Hematopoietic multipotent progenitor cell (in vitro differentiated cells): ENCODE measurements at regions not wholly inside any gene's neighbourhood (a gene's known extent, or its start where the extent isn't known, plus 50 kb on each side); places are given as distances from the start of the nearest gene placed in this dataset.
A peak's percentile ranks its signal among the peaks of the same experiment; 100 is the strongest.

Experiments used
- DNase-seq, 3 donors: peaks; one replicate each; pipeline ENCODE4 v3.0.0-alpha.2; 2011 to 2015; ENCODE audit warnings: low read depth in 2 of 3, low spot score in 2 of 3

DNA sequence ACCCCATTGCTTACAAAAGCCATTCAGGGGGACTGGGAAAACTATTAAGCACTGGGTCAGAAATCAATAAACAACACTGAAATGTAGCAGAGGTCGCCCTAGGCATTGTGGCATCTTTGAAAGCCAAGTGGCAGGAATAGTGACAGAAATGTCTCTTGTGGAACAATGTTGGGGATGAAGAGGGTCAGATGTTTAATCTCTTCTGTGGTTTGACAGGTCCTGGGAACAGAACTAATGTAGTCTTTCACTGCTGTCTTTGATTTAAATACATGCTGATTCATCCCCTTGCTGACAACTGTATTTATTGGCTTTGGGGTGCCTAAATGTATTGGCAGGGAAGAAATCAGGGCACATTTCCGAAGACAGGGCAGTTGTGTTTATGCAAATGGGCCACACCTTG is 194.8 kb downstream of the ATG4C start:
- DNase-seq = no peak

DNA sequence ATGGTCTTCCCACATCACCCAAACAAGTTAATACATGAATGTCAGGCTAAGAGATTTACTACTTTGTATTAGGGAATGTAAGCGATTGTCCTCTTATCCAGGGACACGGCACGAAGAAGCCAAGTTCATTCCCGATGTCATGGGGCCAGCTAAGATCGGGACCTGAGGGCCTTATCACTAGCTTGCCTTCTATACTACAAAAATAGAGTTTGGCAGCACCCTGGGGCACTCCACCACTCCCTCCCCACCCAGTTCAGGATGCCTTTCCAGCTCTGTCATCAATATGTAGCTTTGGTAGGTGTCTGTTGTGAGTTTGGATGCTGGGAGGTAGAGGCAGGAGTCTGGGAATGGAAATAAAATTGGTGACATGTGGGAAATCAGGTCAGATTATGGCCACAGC is 197.5 kb downstream of the ATG4C start:
- DNase-seq = no peak

DNA sequence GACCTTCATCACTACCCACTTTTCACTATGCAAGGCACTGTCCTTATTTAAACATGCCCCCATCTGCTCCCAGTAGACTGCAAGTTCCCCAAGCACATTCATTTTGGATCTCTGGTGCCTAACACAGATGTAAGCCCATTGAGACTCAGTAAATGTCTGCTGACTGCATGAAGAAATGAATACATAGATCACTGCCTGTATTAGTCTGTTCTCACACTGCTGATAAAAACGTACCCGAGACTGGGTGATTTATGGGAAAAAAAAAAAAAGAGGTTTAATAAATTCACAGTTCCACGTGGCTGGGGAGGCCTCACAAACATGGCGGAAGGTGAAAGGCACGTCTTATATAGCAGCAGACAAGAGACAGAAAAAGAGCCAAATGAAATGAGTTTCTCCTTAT is 204.9 kb downstream of the ATG4C start:
- DNase-seq = no peak

DNA sequence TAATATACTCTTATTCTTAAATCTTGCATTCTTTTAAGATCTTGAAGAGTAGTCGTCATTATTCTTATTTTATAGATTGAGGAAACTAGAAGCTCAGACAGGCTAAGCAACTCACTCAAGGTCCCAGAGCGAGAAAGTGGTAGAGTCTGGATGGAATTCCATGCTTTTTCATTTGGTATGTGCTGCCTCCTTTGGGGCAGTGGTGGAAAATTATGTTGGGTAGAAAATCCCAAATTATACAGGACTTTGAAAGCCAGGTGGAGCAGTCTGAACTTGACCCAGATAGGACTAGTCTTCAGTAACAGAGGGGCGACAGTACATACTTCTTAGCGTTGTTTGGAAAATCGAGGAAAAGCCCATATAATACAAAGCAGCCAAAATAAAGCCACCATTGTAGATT is 205.6 kb downstream of the ATG4C start:
- DNase-seq = no peak

DNA sequence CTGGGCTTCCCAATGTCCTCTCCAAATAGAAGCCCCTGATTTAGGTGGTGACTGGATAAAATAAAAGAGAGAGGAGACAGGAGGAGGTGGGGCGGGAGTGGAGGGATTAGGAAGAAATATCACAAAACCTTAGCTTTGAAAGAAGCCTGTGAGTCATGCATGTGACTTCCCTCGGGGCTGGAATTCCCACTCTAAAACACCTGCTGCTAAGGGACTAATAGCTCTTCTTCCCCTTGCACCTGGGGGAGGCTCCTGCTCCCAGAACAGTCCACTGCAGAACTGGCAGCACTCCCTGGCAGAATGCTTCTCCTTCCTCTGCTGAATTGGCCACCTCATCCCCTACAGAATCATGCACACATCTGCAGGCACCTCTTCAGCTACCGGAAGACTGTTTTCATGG is 207.2 kb downstream of the ATG4C start:
- no peak for DNase-seq

DNA sequence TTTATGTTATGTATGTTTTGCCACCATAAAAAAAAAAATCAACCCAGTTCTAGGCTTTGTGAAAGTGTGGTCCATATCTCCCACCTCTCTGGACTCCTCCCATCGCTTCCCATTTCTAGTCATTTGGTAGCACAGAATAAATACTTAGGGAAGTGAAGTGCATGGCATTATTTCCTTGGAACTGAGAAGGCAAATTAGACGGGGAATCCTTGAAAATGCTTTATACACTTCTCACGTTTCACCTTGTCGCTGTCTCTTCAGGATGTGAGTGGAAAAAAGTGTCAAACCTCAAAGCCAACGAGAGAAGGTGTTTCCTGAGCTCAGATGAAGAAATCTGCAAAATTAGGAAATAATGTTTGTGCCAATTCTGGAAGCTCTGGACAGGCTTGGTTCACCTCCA is 209.9 kb downstream of the ATG4C start:
- no peak for DNase-seq

DNA sequence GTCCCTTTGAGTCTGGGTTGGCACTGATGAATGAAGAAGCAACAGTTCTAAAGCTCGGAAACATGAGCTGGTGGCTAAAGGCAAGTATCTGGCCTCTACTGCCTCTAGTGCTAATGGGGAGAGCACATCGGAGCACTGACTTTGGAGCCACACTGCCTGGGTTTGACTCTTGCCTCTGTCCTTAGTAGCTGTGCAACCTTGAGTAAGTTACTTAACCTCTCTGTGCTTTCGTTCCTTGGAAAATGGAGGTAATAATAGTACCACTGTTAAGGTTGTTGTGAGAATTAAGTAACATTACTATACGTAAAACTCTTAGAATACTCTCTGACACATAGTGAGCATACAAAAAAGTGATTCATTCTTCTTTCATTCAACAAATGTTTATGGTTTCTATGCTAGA is 211.2 kb downstream of the ATG4C start:
- DNase-seq = no peak

DNA sequence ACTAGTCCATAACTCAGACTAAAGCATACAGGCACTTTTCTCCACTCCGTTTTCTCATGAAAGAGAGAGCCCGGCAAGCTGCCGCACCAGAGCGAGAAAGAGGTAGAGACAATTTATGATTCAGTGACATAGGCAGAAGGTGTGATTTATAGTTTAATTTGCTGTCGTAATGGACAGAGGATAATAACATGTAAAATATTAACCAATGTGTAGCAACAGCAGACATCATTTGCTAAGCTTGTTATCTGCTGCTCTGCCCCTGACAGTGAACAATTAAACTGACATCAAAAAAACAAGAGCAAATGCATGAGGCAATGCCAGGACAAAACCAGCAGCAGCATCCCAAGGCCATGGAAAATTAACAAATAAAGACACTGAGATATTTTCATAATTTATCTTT is 214.0 kb downstream of the ATG4C start:
- no peak for DNase-seq

DNA sequence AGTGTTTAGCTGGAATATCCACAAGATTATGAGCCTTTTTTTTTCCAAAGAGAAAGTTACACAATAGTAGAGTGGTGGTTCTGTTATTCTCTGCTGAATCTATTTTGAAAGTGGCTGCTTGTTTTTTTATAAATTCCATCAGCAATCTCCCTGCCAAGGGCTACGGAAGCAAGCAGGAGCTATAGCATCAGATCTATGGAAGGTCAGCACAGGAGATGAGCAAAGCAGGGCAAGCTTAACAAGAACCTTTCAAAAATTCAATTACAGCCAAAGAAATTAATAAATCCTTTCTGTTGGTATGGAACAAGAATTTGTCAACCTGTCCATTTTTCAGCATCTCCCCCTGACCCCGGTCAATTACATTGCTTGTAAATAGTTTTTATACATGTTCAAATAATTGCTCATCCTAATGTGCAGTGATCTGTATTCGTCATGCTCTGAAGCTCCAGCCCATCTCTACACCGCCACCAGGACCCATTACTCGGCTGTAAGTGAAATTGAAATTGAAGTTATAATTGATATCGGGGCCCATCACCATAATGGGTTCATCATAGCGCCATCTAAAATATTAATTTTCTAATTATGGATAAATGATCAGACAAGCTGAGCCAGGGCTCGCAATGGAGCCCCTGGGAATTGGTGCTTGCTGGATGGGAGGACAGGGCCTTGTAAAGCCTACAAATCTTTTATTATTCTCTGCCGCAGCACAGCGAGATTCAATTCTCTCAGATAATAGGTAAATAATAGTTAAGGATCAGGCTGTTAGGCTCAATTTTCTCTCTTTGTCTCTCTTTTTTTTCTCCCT is 215.1 kb downstream of the ATG4C start:
- DNase-seq = no peak

DNA sequence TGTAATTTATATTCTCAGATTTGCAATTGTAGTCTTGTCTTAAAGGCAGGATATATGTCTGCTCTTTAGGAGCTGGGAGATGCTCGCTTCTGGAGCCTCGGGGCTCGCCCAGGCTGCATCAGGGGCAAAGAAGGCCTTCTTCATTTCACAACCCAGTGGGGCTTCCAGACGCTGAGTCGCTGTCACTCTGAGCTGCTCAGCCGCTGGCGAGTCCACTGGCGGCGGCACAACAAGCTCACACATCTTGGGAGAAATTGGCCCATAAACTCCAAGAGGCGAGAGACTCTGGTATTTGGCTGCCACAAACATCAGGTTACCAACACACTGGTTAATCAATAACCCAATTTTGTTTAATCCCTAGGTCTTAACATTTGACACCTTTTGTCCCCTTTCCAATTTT is 216.6 kb downstream of the ATG4C start:
- DNase-seq = no peak

DNA sequence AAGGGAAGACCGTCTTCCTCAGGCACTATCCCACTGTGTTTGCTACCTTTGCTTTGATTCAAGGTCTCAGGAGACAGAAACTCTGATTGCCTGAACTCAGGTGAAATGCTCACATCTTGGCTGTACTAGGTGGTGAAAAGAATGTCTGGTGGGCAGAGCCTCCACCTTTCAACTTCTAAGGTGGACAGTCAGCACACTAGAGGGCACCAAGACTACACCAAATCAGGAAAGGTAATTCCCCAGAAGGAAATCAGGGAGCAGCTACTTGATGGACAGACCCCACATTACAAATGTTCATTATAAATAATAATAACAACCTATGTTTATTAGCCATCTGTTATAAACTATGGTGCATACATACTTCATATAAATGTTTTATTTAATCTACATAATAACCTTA is 220.9 kb downstream of the ATG4C start:
- peak in 2 of 3 donors; percentile 0 to 19 for DNase-seq

DNA sequence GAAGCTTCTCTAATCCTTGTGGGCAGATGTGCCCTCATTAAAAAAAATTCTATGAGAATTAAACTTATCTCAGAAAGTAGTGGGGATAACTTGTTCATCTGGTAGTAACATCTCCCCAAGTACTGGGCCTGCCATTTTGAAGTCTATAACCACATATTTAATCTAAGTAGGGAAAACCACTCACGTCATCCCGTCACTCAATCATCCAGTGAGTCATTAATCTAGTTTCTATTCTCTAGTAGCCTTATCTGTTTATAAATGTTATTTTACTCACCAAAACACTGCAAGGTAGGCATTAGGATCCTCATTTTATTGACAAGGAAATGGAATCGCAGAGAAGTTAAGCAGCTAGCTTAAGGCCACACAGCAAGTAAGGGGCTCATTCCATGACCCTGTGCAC is 221.9 kb downstream of the ATG4C start:
- DNase-seq = no peak

DNA sequence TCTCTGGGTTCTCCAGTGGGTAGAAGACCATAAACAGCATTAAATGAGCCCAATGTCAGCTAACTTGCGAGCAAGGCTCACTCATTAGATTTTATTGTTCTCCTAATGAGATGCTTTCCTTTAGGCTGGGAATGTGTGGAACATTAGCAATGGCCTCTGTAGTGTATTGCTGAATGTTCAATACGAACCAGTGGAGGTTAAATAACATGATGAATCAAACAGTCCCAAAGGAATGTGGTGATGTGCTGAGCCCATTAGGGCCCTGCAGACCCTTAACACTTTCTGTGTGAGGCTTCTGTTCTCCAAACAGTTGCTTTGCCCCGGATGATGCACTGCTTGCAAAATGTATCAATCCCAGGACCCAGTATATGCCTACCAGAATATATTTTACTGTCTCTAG is 225.5 kb downstream of the ATG4C start:
- DNase-seq = no peak

DNA sequence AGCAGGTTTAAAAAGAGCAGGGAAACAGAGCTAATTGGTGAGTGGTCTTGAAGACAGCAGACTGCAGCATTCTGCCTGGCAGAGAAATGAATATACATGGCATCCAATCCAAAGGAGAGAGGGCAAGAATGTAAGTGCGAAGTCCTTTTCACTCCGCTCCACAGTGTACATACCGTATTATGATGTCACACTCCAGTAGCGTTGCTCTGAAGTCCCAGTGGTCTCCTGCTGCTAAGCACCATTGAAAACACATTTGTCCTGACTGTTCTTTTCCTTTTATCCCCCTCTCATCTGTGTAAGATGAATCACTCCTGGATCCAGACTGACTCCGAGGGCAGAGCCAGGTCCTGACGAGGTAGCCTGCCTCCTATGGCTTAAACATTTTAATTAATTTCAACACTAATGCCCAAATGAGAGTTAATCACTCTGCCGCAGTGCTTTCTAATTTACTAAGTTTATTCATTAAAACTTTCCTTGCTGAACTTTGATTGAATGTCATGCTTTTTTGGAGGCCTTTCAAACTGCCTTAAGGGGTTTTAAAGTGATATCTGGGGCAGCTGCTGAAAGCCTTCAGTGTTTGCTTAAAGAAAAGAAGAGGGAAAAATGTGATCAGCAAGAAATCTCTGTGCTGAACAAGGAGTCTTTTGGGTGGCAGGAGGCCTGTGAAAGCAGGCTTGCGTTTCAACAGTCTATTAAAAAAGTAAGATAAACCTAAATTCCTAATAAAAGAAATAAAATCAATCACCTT is 227.2 kb downstream of the ATG4C start:
- DNase-seq = no peak

DNA sequence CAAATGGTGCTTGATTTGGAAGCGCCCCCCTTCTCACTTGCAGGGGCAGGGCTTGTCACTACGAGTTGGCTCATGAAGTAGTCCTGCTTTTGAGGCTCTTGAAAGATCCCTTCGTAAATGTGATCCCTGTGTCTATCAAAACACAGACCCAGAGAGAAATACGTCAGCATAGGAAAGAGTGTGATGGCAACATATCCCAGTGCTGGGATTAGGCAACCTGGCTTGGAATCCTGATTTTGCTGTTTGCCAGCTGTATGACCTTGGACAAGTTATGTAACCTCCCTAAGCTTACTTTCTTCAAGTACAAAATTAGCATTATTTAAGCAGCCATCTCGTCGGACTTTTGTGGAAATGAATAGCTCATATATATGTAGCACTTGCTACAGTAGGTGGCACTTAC is 228.4 kb downstream of the ATG4C start:
- DNase-seq = no peak

DNA sequence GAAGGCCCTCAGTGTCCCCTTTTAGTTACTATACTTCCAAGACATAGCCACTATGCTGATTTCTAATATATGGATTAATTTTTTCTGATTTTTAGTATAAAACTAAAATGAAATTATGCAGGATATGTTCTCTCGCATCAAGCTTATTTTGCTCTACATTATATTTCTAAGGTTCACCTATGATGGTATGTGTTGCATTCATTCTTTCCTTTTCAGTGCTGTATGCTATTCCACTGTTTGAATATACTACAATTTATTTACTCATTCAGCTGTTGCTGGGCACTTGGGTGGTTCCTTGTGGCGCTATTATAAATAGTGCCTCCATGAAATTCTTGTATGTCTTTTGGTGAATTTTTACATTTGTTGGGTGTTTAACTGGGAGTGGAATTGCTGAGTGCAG is 230.3 kb downstream of the ATG4C start:
- no peak for DNase-seq

DNA sequence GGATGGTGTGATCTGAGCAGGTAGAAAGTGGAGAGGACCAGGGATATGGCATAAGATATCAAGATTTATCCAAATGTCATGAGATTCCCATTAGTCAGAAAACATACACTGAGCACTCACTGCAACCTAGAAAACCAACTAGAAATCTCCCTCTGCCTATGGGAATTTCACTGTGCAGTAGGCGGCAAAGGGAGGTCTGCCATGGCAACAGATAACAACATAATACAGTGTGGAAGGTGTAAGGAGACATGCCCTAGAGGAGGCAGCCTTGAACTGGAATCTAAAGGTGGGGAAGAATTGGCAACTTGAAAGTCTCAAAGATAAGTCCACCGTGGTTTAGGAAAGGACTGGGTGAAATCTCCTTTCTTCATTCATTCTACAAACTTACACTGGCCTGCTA is 238.4 kb downstream of the ATG4C start:
- no peak for DNase-seq

DNA sequence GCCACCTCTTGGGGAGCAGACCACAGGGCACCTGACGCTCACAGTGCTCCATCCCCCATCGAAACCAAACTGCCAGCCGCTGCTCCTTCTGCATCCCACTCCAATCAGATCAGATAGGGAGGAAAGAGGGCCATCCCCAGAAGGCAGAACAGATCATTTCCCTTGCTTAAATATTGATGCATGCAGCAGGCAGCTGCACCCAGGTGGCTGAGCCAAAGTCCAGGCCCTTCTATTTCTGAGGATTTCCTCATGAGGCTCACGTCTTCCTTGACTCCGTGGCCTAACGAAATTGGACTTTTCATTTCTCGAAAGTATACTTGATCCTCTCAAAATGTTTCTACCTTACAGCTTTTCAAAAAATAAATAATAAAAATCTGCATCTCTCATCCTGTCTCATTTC is 239.2 kb downstream of the ATG4C start:
- DNase-seq = no peak

DNA sequence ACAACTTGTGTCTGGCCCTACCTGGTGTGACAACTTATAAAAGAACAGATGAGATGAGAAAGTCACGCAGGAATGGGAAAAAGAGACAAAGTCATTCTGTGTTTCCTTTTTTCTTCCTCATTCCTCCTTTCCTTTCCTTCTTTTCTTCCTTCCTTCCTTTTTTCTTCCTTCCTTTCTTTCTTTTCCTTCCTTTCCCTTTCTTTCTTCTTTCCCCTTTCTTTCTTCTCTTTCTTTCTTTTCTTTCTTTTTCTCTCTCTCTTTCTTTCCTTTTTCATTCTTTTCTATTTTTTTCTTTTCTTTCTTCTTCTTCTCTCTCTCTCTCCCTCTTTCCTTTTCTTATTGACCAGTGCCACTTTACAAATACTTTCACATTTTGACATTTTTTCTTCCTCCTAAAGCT is 239.7 kb downstream of the ATG4C start:
- DNase-seq = no peak

DNA sequence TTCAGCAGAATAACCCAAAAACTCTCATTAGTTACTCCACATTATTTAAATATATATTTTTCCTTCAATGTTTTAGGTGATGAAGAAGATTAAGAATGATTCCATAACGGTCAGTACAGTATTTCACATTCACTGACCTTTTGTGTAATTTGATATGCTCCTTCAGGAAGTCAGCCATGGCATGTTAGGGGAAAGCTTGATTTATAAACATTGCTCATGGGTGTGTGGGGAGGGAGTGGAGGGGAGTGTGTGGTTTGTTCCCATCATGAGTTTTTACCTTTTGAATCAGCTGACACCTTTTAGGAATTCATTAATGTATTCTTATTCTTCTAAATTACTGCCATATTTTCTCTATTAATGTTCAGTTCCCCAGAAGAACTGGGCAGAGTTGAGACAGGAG is 240.2 kb downstream of the ATG4C start:
- no peak for DNase-seq

DNA sequence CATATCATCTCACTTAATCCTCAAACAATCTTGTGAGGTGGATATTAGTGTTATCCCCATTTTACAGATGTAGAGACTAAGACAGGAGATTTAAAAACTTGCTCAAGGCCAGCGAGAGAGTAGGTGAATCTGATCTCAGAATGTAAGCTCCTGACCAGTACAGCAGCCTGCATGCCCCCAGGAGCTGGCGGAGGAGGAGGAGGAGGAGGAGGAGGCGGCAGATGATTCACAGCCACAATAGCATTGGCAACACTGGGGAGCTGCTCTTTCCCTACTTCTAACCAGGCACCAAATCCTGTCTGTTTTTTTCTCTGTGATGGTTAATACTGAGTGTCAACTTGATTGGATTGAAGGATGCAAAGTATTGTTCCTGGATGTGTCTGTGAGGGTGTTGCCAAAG is 243.2 kb downstream of the ATG4C start:
- DNase-seq = no peak

DNA sequence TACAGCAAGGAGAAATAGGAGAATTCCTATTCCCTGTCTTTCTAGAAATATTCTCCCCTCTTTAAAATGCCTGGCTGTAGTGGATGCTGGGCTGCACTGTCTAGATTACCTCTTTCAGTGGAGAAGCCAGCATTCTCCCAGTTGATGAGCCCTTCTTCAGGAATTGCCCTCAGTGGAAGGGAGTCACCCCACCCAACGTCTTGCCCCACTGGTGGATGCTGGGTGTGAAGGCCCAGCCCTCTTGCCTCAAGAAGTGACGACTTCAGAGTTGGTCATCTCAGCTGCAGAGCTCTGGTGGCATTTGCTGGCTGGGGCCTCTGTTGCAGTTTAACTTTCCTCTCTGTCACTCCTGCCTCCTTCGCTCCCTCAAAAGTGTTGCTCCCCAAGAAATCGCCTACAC is 248.2 kb downstream of the ATG4C start:
- no peak for DNase-seq
